ENCODE measurements at regions not wholly inside any gene's neighbourhood (a gene's known extent, or its start where the extent isn't known, plus 50 kb on each side); places are given as distances from the start of the nearest gene placed in this dataset.

GRCh38 chr6:128616342-128616741 lies 95.9 kb upstream of the PTPRK start:
- TF ChIP-seq, protein P1, sequence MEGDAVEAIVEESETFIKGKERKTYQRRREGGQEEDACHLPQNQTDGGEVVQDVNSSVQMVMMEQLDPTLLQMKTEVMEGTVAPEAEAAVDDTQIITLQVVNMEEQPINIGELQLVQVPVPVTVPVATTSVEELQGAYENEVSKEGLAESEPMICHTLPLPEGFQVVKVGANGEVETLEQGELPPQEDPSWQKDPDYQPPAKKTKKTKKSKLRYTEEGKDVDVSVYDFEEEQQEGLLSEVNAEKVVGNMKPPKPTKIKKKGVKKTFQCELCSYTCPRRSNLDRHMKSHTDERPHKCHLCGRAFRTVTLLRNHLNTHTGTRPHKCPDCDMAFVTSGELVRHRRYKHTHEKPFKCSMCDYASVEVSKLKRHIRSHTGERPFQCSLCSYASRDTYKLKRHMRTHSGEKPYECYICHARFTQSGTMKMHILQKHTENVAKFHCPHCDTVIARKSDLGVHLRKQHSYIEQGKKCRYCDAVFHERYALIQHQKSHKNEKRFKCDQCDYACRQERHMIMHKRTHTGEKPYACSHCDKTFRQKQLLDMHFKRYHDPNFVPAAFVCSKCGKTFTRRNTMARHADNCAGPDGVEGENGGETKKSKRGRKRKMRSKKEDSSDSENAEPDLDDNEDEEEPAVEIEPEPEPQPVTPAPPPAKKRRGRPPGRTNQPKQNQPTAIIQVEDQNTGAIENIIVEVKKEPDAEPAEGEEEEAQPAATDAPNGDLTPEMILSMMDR (IDR thresholded peaks at IDR 0.05) = no peak
- TF ChIP-seq POLR2AphosphoS5 (IDR thresholded peaks at IDR 0.05) (no peak), POLR2A (IDR thresholded peaks at IDR 0.05) (no peak)
